GM23338 (cell line): ENCODE measurements at regions not wholly inside any gene's neighbourhood (a gene's known extent, or its start where the extent isn't known, plus 50 kb on each side); places are given as distances from the start of the nearest gene placed in this dataset.

ENCODE experiments used
- ATAC-seq: fragments of 200-7000 bp; cut with Tn5 transposase; 3 replicates; pipeline ENCODE4 v1.9.1; 2020
- DNase-seq: peaks from one replicate; pipeline ENCODE4 v3.0.0-alpha.2; 2015; ENCODE audit warnings: low spot score
- H2AFZ ChIP-seq: fragments of 200-600 bp; sonication (generic); 2 replicates; pipeline ENCODE4 v1.8.0; 2016; ENCODE audit warnings: antibody characterized with exemption, mild to moderate bottlenecking, moderate library complexity
- H3F3A ChIP-seq: fragments of 200-600 bp; sonication (generic); replicated peaks from 2 replicates; pipeline ENCODE4 v1.8.0; 2017; ENCODE audit warnings: antibody characterized with exemption, mixed run types, low read depth
- H3K27ac ChIP-seq: fragments of 200-600 bp; sonication (generic); 2 replicates; pipeline ENCODE4 v1.6.1; 2016; ENCODE audit warnings: low read depth
- H3K27me3 ChIP-seq: fragments of 200-600 bp; sonication (generic); 2 replicates; pipeline ENCODE4 v1.8.0; 2016; ENCODE audit warnings: mild to moderate bottlenecking, mixed run types, moderate library complexity; ENCODE audit not compliant: insufficient read depth
- H3K36me3 ChIP-seq: fragments of 200-600 bp; sonication (generic); 2 replicates; pipeline ENCODE4 v1.8.0; 2016; ENCODE audit warnings: mild to moderate bottlenecking; ENCODE audit not compliant: insufficient read depth
- H3K4me1 ChIP-seq: fragments of 200-600 bp; sonication (generic); 2 replicates; pipeline ENCODE4 v1.8.0; 2016; ENCODE audit warnings: mild to moderate bottlenecking, moderate library complexity; ENCODE audit not compliant: insufficient read depth
- H3K4me2 ChIP-seq: fragments of 200-600 bp; sonication (generic); 2 replicates; pipeline ENCODE4 v1.7.1; 2017; ENCODE audit warnings: mixed run types
- H3K4me3 ChIP-seq: fragments of 200-600 bp; sonication (generic); 2 replicates; pipeline ENCODE4 v1.6.1; 2016; ENCODE audit warnings: mixed run types
- H3K79me2 ChIP-seq: fragments of 200-600 bp; sonication (generic); replicated peaks from 2 replicates; pipeline ENCODE4 v1.8.0; 2017; ENCODE audit warnings: mild to moderate bottlenecking; ENCODE audit not compliant: insufficient read depth
- H3K9me2 ChIP-seq: fragments of 200-600 bp; sonication (generic); 2 replicates; pipeline ENCODE4 v1.8.0; 2017; ENCODE audit not compliant: insufficient read depth
- H4K20me1 ChIP-seq: fragments of 200-600 bp; sonication (generic); replicated peaks from 2 replicates; pipeline ENCODE4 v1.8.0; 2017; ENCODE audit warnings: mild to moderate bottlenecking; ENCODE audit not compliant: insufficient read depth
- H3K27ac Mint-ChIP-seq: 2 replicates; pipeline ENCODE4 v1.8.0; 2020; ENCODE audit warnings: inconsistent platforms, mild to moderate bottlenecking, moderate library complexity, mixed read lengths
- H3K27me3 Mint-ChIP-seq: 3 replicates; pipeline ENCODE4 v1.8.0; 2022; ENCODE audit warnings: low read depth, mild to moderate bottlenecking, moderate library complexity, mixed read lengths, inconsistent platforms; ENCODE audit not compliant: insufficient read depth, poor library complexity
- H3K36me3 Mint-ChIP-seq: 3 replicates; pipeline ENCODE4 v1.8.0; 2021; ENCODE audit warnings: low read depth, mild to moderate bottlenecking, inconsistent platforms, moderate library complexity, mixed read lengths
- H3K4me1 Mint-ChIP-seq: 3 replicates; pipeline ENCODE4 v1.8.0; 2020; ENCODE audit warnings: mild to moderate bottlenecking, inconsistent platforms, mixed read lengths
- H3K4me3 Mint-ChIP-seq: 3 replicates; pipeline ENCODE4 v1.8.0; 2021; ENCODE audit warnings: moderate library complexity, mild to moderate bottlenecking, inconsistent platforms, mixed read lengths
- H3K9me3 Mint-ChIP-seq: 3 replicates; pipeline ENCODE4 v1.8.0; 2020; ENCODE audit warnings: moderate library complexity, mild to moderate bottlenecking, inconsistent platforms, mixed read lengths
- CREB1 ChIP-seq: fragments of 250-450 bp; sonication (Bioruptor Pico); IDR thresholded peaks from 2 replicates; pipeline ENCODE4 v1.5.0; 2020; ENCODE audit warnings: low read depth, mild to moderate bottlenecking, moderate library complexity
- CTCF ChIP-seq, 2 experiments: fragments of 200-600 bp in 1 of 2; sonication (generic) in 1 of 2; conservative IDR thresholded peaks; 2 replicates each; pipeline versions ENCODE4 v1.5.1 to v1.6.1; 2016 to 2017; ENCODE audit warnings: antibody characterized with exemption in 2 of 2, low read depth in 2 of 2, mild to moderate bottlenecking in 2 of 2, moderate library complexity in 1 of 2
- ETS1 ChIP-seq: IDR thresholded peaks from 2 replicates; pipeline ENCODE4 v1.6.1; 2016; ENCODE audit warnings: antibody characterized with exemption
- EZH2 ChIP-seq: fragments of 200-600 bp; sonication (generic); IDR thresholded peaks from one replicate; pipeline ENCODE4 v1.8.0; 2017; ENCODE audit warnings: antibody characterized with exemption, mild to moderate bottlenecking, low read depth; ENCODE audit not compliant: unreplicated experiment
- EZH2phosphoT487 ChIP-seq: fragments of 200-600 bp; sonication (generic); IDR thresholded peaks from one replicate; pipeline ENCODE4 v1.8.1; 2018; ENCODE audit warnings: antibody characterized with exemption; ENCODE audit not compliant: unreplicated experiment
- JUNB ChIP-seq: IDR thresholded peaks from one replicate; pipeline ENCODE4 v1.6.1; 2016; ENCODE audit warnings: antibody characterized with exemption; ENCODE audit not compliant: unreplicated experiment
- STAT1 ChIP-seq: IDR thresholded peaks from one replicate; pipeline ENCODE4 v1.6.1; 2016; ENCODE audit warnings: antibody characterized with exemption; ENCODE audit not compliant: unreplicated experiment
- ZNF114 ChIP-seq: fragments of 250-450 bp; sonication (Bioruptor Pico); IDR thresholded peaks from 2 replicates; pipeline ENCODE4 v1.5.0; 2020; ENCODE audit warnings: mild to moderate bottlenecking, moderate library complexity
- ZNF331 ChIP-seq: fragments of 250-450 bp; sonication (Bioruptor Pico); IDR thresholded peaks from 2 replicates; pipeline ENCODE4 v1.5.0; 2020; ENCODE audit warnings: low read depth, mild to moderate bottlenecking, moderate library complexity
- ZNF462 ChIP-seq: fragments of 250-450 bp; sonication (Bioruptor Pico); IDR thresholded peaks from 2 replicates; pipeline ENCODE4 v1.5.0; 2020; ENCODE audit warnings: mild to moderate bottlenecking, moderate library complexity

GRCh38 chr18:8491516-8491915 lies 117.7 kb upstream of the RAB12 start (continued):
- TF ChIP-seq ZNF462 (CRISPR knock-in tag) = no peak
- no peak for TF ChIP-seq ZNF114 (CRISPR knock-in tag)
- no peak for TF ChIP-seq ZNF331 (CRISPR knock-in tag)
- TF ChIP-seq CTCF (conservative IDR thresholded peaks at IDR 0.05; ENCODE audit: low read depth in 2 of 2) = no peak
- no peak for TF ChIP-seq JUNB
- no peak for TF ChIP-seq EZH2

GRCh38 chr18:8493141-8493540 lies 116.1 kb upstream of the RAB12 start:
- Histone ChIP-seq H3K36me3 (no peaks in the 10 kb centered on the region), H3K4me3 (no peak overlapping the region), H3F3A (no peaks in the 10 kb centered on the region), H3K79me2 (no peaks in the 10 kb centered on the region), H2AFZ (no peak overlapping the region), H3K4me1 (no peaks in the 10 kb centered on the region), H4K20me1 (no peaks in the 10 kb centered on the region), H3K4me2 (no peak overlapping the region), H3K27ac (no peak overlapping the region), H3K27me3 (no peaks in the 10 kb centered on the region), H3K9me2 (peaks cover 6% of the 10 kb centered on the region)
- Mint-ChIP-seq H3K4me3 (no peak overlapping the region), H3K27me3 (peaks cover 10% of the 10 kb centered on the region), H3K9me3 (peaks cover 9% of the 10 kb centered on the region), H3K27ac (no peak overlapping the region), H3K4me1 (no peaks in the 10 kb centered on the region), H3K36me3 (no peaks in the 10 kb centered on the region)
- DNase-seq (no peak), ATAC-seq (no peak)
- TF ChIP-seq ZNF114 (CRISPR knock-in tag) = no peak
- TF ChIP-seq EZH2phosphoT487 = no peak
- TF ChIP-seq JUNB = no peak
- no peak for TF ChIP-seq ETS1
- no peak for TF ChIP-seq EZH2
- TF ChIP-seq CREB1 = no peak
- TF ChIP-seq STAT1 = no peak
- no peak for TF ChIP-seq CTCF (conservative IDR thresholded peaks at IDR 0.05; ENCODE audit: low read depth in 2 of 2)
